ENCODE measurements at regions not wholly inside any gene's neighbourhood (a gene's known extent, or its start where the extent isn't known, plus 50 kb on each side); places are given as distances from the start of the nearest gene placed in this dataset.

DNA sequence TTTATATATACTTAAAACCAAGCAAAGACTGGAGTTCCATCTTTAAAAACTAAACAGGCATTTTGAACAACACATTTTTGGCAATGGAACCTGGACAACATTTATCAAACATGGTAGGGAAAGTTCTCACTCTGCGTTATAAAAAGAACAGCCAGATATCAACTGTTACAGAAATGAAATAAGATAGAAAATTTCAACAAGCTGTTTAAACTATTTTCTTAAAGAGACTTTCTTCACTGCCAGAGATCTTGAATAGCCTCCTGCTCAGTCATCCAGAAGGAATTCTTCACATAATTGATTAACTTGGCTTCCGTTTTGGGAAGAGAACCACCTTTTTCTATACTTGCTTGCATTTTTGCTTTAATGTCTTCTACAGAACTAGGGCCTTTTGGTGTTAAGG is 166.0 kb upstream of the PIK3C3 start:
- TF ChIP-seq, protein P1, sequence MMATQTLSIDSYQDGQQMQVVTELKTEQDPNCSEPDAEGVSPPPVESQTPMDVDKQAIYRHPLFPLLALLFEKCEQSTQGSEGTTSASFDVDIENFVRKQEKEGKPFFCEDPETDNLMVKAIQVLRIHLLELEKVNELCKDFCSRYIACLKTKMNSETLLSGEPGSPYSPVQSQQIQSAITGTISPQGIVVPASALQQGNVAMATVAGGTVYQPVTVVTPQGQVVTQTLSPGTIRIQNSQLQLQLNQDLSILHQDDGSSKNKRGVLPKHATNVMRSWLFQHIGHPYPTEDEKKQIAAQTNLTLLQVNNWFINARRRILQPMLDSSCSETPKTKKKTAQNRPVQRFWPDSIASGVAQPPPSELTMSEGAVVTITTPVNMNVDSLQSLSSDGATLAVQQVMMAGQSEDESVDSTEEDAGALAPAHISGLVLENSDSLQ (IDR thresholded peaks at IDR 0.05): no peak
- no peak for TF ChIP-seq HDGF (IDR thresholded peaks at IDR 0.05; ENCODE audit: borderline replicate concordance)
- TF ChIP-seq BHLHE40 (IDR thresholded peaks at IDR 0.05; ENCODE audit: borderline replicate concordance): no peak
- TF ChIP-seq FOXM1 (IDR thresholded peaks at IDR 0.05; ENCODE audit: borderline replicate concordance): no peak
- no peak for TF ChIP-seq FOXA1 (IDR thresholded peaks at IDR 0.05)
- TF ChIP-seq L3MBTL2 (conservative IDR thresholded peaks at IDR 0.05): no peak
- TF ChIP-seq FOXK2 (IDR thresholded peaks at IDR 0.05): no peak

All from HEK293T (cell line).